Tibial artery (tissue), 4 donors: ENCODE measurements at regions not wholly inside any gene's neighbourhood (a gene's known extent, or its start where the extent isn't known, plus 50 kb on each side); places are given as distances from the start of the nearest gene placed in this dataset.
"Not testable (repeated sequence)": the region's sequence is repeated elsewhere in the genome, so short reads cannot be mapped to it uniquely, and the experiment has no call there.

Experiments
- DNase-seq, 2 donors: peaks; one replicate each; pipeline ENCODE4 v3.0.0-alpha.2; 2019
- H3K27ac ChIP-seq, 2 donors: fragments of 200-600 bp; sonication (generic) in 1 of 2; 1 replicate in 1 of 2; 2 replicates in 1 of 2; pipeline ENCODE4 v1.5.1; 2018 to 2019; ENCODE audit warnings: mild to moderate bottlenecking in 1 of 2
- H3K27me3 ChIP-seq, 2 donors: fragments of 200-600 bp; sonication (generic) in 1 of 2; one replicate each; pipeline versions ENCODE4 v1.5.1 to v1.6.0; 2016 to 2019
- H3K36me3 ChIP-seq, 3 donors: fragments of 200-600 bp; sonication (generic) in 2 of 3; one replicate each; pipeline ENCODE4 v1.5.1; 2016 to 2019; ENCODE audit warnings: mild to moderate bottlenecking in 2 of 3
- H3K4me1 ChIP-seq, 4 donors: fragments of 200-600 bp; sonication (generic) in 2 of 4; 1 replicate in 3 of 4; 2 replicates in 1 of 4; pipeline ENCODE4 v1.5.1; 2016 to 2019
- H3K4me3 ChIP-seq, 2 donors: fragments of 200-600 bp; sonication (generic) in 1 of 2; 1 replicate in 1 of 2; 2 replicates in 1 of 2; pipeline ENCODE4 v1.5.1; 2018 to 2019; ENCODE audit warnings: mild to moderate bottlenecking in 2 of 2
- H3K9me3 ChIP-seq, 3 donors: fragments of 200-600 bp; sonication (generic) in 1 of 3; one replicate each; pipeline ENCODE4 v1.5.1; 2016 to 2019
- intact Hi-C: fragments of 100-400 bp; cut with DNase I; formaldehyde crosslinking; loops from one replicate; pipeline ENCODE4 v1.15.0; 2023; ENCODE audit warnings: low total_unique reads
- TF ChIP-seq, protein P1 (sequence below), 2 experiments: fragments of 200-600 bp in 1 of 2; fragments of 450-650 bp in 1 of 2; IDR thresholded peaks; one replicate each; pipeline ENCODE4 v1.5.1; 2017 to 2019; ENCODE audit warnings: antibody characterized with exemption in 2 of 2, mild to moderate bottlenecking in 1 of 2, moderate library complexity in 1 of 2

DNA sequence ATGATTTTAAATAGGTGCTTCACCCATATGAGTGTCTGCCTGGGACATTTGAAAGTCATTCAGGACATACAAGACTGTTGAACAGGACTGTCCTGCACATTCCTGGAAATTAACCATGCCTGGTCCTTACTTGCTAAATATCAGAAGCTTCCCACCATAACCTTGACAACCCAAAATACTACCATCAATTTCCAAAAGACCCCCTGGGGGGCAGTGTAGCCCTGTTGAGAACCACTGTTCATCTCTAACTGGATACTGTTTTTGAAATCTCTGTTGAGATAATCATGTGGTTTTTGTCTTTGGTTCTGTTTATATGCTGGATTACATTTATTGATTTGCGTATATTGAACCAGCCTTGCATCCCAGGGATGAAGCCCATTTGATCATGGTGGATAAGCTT is 123.8 kb upstream of the ARHGEF26 start:
- intact Hi-C loops, H3K4me1 ChIP-seq, H3K27ac ChIP-seq, H3K36me3 ChIP-seq, H3K9me3 ChIP-seq, H3K4me3 ChIP-seq, DNase-seq, H3K27me3 ChIP-seq: not testable (repeated sequence)
- TF ChIP-seq, protein P1, sequence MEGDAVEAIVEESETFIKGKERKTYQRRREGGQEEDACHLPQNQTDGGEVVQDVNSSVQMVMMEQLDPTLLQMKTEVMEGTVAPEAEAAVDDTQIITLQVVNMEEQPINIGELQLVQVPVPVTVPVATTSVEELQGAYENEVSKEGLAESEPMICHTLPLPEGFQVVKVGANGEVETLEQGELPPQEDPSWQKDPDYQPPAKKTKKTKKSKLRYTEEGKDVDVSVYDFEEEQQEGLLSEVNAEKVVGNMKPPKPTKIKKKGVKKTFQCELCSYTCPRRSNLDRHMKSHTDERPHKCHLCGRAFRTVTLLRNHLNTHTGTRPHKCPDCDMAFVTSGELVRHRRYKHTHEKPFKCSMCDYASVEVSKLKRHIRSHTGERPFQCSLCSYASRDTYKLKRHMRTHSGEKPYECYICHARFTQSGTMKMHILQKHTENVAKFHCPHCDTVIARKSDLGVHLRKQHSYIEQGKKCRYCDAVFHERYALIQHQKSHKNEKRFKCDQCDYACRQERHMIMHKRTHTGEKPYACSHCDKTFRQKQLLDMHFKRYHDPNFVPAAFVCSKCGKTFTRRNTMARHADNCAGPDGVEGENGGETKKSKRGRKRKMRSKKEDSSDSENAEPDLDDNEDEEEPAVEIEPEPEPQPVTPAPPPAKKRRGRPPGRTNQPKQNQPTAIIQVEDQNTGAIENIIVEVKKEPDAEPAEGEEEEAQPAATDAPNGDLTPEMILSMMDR (IDR thresholded peaks at IDR 0.05) = peak in 1 of 2 experiments; percentile 32

DNA sequence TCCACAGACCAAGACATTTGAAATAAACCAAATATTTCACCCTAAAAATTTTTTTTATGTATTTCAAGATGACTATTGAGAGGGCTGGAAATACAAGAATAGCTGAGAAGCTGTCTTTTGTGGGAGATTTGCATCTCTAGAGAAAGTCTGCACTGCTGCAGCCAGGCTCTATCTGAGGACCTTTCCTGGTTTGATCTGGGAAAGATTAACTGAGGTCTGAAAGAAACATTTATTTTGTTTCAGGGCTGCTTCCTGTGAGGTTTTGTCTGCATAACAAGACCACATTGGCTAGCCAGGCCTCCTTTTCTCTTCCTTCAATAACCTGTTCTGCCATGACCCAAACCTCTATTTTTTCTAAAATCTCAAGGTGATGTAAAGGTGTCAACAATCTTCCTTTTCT is 117.5 kb upstream of the ARHGEF26 start:
- intact Hi-C loops = no loop called here
- Histone ChIP-seq H3K27ac (no peak overlapping the region), H3K9me3 (no peaks in the 10 kb centered on the region), H3K36me3 (no peaks in the 10 kb centered on the region), H3K4me1 (no peaks in the 10 kb centered on the region), H3K4me3 (no peak overlapping the region), H3K27me3 (no peaks in the 10 kb centered on the region)
- no peak for DNase-seq
- TF ChIP-seq, protein P1 (IDR thresholded peaks at IDR 0.05) = no peak

DNA sequence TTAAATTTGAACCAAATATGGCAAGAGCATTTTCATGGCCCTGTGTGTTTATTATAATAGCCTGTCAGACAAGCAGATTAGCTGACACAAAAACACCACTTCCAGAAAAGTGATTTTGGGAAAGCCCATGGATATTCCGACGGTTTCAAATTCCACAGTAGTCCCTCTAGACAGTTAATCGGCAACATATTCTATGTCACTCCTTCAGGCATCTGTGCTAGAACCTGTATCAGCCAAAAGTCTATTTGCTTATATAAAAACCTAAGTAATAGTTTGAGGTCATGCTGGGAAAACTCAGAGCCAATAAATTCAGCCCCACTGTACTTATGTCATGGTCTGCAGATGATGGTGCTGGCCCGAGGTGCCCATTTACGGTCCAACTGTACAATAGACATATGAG is 110.2 kb upstream of the ARHGEF26 start:
- Histone ChIP-seq H3K4me3 (no peak overlapping the region), H3K9me3 (no peaks in the 10 kb centered on the region), H3K27ac (no peak overlapping the region), H3K36me3 (no peaks in the 10 kb centered on the region), H3K27me3 (no peaks in the 10 kb centered on the region), H3K4me1 (no peaks in the 10 kb centered on the region)
- TF ChIP-seq, protein P1 (IDR thresholded peaks at IDR 0.05) = no peak
- no peak for DNase-seq
- intact Hi-C loops = no loop called here

DNA sequence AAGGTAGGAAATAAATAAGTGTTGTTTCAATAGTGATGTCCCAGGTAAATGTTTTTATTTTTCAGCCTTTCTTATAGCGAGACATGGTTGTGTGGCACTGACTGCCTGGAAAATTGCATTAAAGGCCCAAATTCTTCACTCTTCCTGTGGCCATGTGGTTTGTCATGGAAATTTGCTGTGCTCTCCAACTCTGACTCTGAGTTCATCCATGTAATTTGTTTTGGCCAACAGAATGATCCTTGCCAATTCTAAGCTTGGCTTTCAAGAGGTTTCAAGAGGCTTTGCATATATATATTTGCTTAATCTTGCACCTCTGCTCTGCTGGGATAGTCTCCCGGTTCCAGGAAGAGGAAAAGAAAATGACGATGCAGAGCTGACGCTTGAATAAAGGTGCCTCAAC is 107.5 kb upstream of the ARHGEF26 start:
- Histone ChIP-seq H3K4me3 (no peak overlapping the region), H3K9me3 (no peaks in the 10 kb centered on the region), H3K27ac (no peak overlapping the region), H3K27me3 (no peaks in the 10 kb centered on the region), H3K4me1 (no peaks in the 10 kb centered on the region), H3K36me3 (no peaks in the 10 kb centered on the region)
- TF ChIP-seq, protein P1 (IDR thresholded peaks at IDR 0.05) = no peak
- no peak for DNase-seq
- intact Hi-C loops = no loop called here

DNA sequence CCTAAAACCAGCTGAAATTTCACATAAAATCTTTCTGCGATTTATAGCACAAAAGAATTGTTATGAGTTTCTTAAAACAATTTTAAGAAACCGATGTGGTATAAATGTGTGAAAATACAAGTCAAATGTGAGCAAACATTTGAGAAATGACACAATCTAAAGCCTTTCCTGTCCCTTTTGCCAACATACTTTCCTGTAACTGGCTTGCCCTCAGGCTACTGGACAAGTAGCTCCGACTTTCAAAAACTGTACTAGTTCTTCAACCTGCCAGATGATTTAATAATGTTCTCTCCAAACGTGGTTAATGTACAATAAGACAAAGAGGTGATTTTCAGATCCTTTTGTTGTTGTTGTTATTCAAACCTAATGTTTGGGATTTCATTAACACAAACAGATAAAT is 105.9 kb upstream of the ARHGEF26 start:
- no peaks in the 10 kb centered on the region for H3K36me3 ChIP-seq
- no peak for DNase-seq
- no peak overlapping the region for H3K4me3 ChIP-seq
- no peak overlapping the region for H3K27ac ChIP-seq
- no peaks in the 10 kb centered on the region for H3K9me3 ChIP-seq
- TF ChIP-seq, protein P1 (IDR thresholded peaks at IDR 0.05) = no peak
- no peaks in the 10 kb centered on the region for H3K27me3 ChIP-seq
- intact Hi-C loops = no loop called here
- H3K4me1 ChIP-seq = no peaks in the 10 kb centered on the region

DNA sequence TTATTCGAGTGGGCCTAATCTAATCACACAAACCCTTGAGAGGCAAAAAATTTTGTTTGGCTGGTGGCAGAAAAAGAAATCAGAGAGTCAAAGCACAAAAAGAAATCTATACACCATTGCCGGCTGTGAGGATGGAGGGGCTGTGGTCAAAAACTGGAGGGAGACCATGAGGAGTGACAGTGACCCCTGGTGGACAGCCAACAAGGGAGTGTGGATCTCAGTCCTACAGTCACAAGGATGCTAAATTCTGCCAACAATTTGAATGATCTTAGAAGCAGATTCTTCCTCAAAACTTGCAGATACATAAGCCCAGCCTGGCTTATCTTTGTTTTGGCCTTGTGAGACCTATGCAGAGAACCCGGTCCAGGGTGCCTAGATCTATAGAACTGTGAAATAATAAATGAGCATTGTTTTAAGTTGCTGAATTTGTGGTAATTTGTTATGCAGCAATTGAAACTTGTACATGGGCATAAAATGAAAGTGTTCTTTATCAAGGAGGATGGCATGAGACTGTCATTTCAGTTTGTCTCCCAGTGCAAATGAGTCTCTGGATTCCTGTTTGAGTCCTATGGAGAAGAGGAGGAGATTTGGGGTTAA is 103.0 kb upstream of the ARHGEF26 start:
- Histone ChIP-seq H3K27me3 (no peaks in the 10 kb centered on the region), H3K4me1 (no peaks in the 10 kb centered on the region), H3K9me3 (no peaks in the 10 kb centered on the region), H3K36me3 (no peaks in the 10 kb centered on the region), H3K27ac (no peak overlapping the region), H3K4me3 (no peak overlapping the region)
- intact Hi-C loops = no loop called here
- TF ChIP-seq, protein P1 (IDR thresholded peaks at IDR 0.05) = no peak
- no peak for DNase-seq
